Neuronal stem cell (in vitro differentiated cells): ENCODE measurements at regions not wholly inside any gene's neighbourhood (a gene's known extent, or its start where the extent isn't known, plus 50 kb on each side); places are given as distances from the start of the nearest gene placed in this dataset.
A peak's percentile ranks its signal among the peaks of the same experiment; 100 is the strongest.

Experiments used
- DNase-seq: peaks from one replicate; pipeline ENCODE4 v3.0.0-alpha.2; 2013; ENCODE audit warnings: low spot score
- H2AFZ ChIP-seq: one replicate; pipeline ENCODE4 v1.6.1; 2013; ENCODE audit warnings: mild to moderate bottlenecking, low read length, inconsistent platforms
- H2AK5ac ChIP-seq: 2 replicates; pipeline ENCODE4 v1.6.1; 2013; ENCODE audit warnings: low read depth, mild to moderate bottlenecking, inconsistent platforms, low read length, moderate library complexity, mixed read lengths
- H2BK120ac ChIP-seq: 2 replicates; pipeline ENCODE4 v1.6.1; 2013; ENCODE audit warnings: low read depth, mild to moderate bottlenecking, inconsistent platforms, low read length, moderate library complexity, mixed read lengths
- H2BK12ac ChIP-seq: one replicate; pipeline ENCODE4 v1.6.1; 2013; ENCODE audit warnings: low read length, inconsistent platforms
- H2BK15ac ChIP-seq: 2 replicates; pipeline ENCODE4 v1.6.1; 2013; ENCODE audit warnings: mild to moderate bottlenecking, low read length, inconsistent platforms, mixed read lengths
- H2BK5ac ChIP-seq: one replicate; pipeline ENCODE4 v1.6.1; 2013; ENCODE audit warnings: inconsistent platforms, mild to moderate bottlenecking, low read length, moderate library complexity
- H3K14ac ChIP-seq: one replicate; pipeline ENCODE4 v1.6.1; 2013; ENCODE audit warnings: low read length, inconsistent platforms
- H3K18ac ChIP-seq: 2 replicates; pipeline ENCODE4 v1.6.1; 2013; ENCODE audit warnings: low read length, inconsistent platforms
- H3K23ac ChIP-seq: 2 replicates; pipeline ENCODE4 v1.6.1; 2013; ENCODE audit warnings: low read depth, mild to moderate bottlenecking, mixed read lengths, low read length, inconsistent platforms; ENCODE audit not compliant: poor library complexity
- H3K27ac ChIP-seq: replicated peaks from 3 replicates; pipeline ENCODE4 v1.5.1; 2013; ENCODE audit warnings: low read length, inconsistent platforms
- H3K27me3 ChIP-seq, 3 experiments: 2 replicates each; pipeline ENCODE4 v1.6.1; 2013; ENCODE audit warnings: low read length in 3 of 3, mild to moderate bottlenecking in 2 of 3, inconsistent platforms in 1 of 3, low read depth in 1 of 3, mixed read lengths in 1 of 3, moderate library complexity in 1 of 3; ENCODE audit not compliant: control insufficient read depth in 3 of 3, insufficient read depth in 3 of 3
- H3K36me3 ChIP-seq, 2 donors: replicated peaks in 1 of 2; 2 replicates each; pipeline ENCODE4 v1.6.1; 2013; ENCODE audit warnings: low read length in 2 of 2; ENCODE audit not compliant: control insufficient read depth in 2 of 2, insufficient read depth in 2 of 2
- H3K4ac ChIP-seq: 2 replicates; pipeline ENCODE4 v1.6.1; 2013; ENCODE audit warnings: inconsistent platforms, mild to moderate bottlenecking, low read length, moderate library complexity
- H3K4me1 ChIP-seq, 2 donors: 1 replicate in 1 of 2; 2 replicates in 1 of 2; pipeline ENCODE4 v1.6.1; 2013; ENCODE audit warnings: low read length in 2 of 2, low read depth in 1 of 2; ENCODE audit not compliant: control insufficient read depth in 2 of 2, insufficient read depth in 1 of 2
- H3K4me2 ChIP-seq: one replicate; pipeline ENCODE4 v1.6.1; 2013; ENCODE audit warnings: mild to moderate bottlenecking, low read length, inconsistent platforms; ENCODE audit not compliant: insufficient read depth, poor library complexity, severe bottlenecking
- H3K4me3 ChIP-seq, 2 donors: 2 replicates each; pipeline ENCODE4 v1.5.1; 2013; ENCODE audit warnings: low read length in 2 of 2, mild to moderate bottlenecking in 2 of 2, inconsistent platforms in 1 of 2, moderate library complexity in 1 of 2
- H3K79me1 ChIP-seq: one replicate; pipeline ENCODE4 v1.6.1; 2013; ENCODE audit warnings: low read depth, mild to moderate bottlenecking, inconsistent platforms, low read length, moderate library complexity
- H3K9ac ChIP-seq: one replicate; pipeline ENCODE4 v1.6.1; 2013; ENCODE audit warnings: mild to moderate bottlenecking, low read depth, low read length, inconsistent platforms; ENCODE audit not compliant: poor library complexity
- H3K9me3 ChIP-seq, 2 donors: replicated peaks in 1 of 2; 2 replicates each; pipeline versions ENCODE3 to v1.6.1; 2013; ENCODE audit warnings: low read length in 2 of 2, mild to moderate bottlenecking in 2 of 2, inconsistent platforms in 1 of 2, low read depth in 1 of 2, mixed read lengths in 1 of 2, moderate library complexity in 1 of 2; ENCODE audit not compliant: control insufficient read depth in 2 of 2, insufficient read depth in 1 of 2
- H4K8ac ChIP-seq: one replicate; pipeline ENCODE4 v1.6.1; 2013; ENCODE audit warnings: low read depth, mild to moderate bottlenecking, inconsistent platforms, low read length, moderate library complexity
- H4K91ac ChIP-seq: one replicate; pipeline ENCODE4 v1.6.1; 2013; ENCODE audit warnings: low read length, low read depth, mild to moderate bottlenecking, inconsistent platforms; ENCODE audit not compliant: poor library complexity
- WGBS, 2 donors: extraction: QIAGEN DNeasy Blood & Tissue Kit; methylation state at CpG; one replicate each; pipeline ENCODE4 v1.1.7; 2013; ENCODE audit warnings: missing lambda C conversion rate in 2 of 2, mixed read lengths in 1 of 2; ENCODE audit not compliant: insufficient read length in 2 of 2, insufficient replicate concordance in 1 of 2; ENCODE audit errors: extremely low coverage in 2 of 2; 5-methylcytosine and 5-hydroxymethylcytosine counted together

DNA sequence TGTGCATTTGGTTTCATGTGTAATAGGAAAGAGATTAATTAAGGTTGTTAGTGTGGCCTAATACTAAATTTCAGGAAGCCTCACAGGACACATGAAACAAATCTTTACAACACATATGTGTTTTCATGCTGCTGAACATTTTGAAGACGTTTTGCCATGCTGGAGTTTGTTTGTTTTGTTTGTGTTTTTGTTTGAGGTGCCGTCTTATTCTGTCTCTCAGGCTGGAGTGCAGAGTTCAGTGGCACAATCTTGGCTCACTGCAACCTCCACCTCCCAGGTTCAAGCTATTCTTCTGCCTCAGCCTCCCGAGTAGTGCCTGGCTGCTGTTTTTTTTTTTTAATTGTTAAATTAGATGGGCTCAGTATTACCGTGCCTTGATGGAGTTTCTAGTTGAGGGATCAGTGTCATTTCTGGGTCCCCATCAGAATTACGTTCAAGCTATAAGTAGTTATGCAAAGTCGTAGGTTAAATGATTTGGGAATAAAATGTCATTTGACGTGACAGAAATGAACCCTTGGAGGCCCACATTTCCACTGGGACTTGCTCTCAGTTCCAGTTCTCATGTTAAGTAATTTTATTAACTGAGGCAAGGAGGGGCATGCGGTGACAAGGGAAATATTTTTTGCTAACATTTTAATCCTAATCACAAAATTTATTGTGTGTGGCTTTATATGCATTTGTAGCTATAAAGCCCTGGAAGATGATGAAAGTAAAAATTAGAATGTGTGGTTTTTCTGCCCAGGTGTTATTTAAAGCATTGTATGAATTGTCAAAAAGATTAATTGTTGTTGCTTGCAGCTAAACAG lies 196.9 kb downstream of the TM9SF2 start:
- Histone ChIP-seq H2AFZ (no peak overlapping the region), H3K27ac (no peak overlapping the region), H3K4me1 (peaks cover 8 to 11% of the 10 kb centered on the region in 2 donors), H4K8ac (no peak overlapping the region), H3K79me1 (peaks cover 3% of the 10 kb centered on the region), H2BK5ac (no peak overlapping the region), H2AK5ac (no peak overlapping the region), H2BK12ac (no peak overlapping the region), H3K36me3 (no peaks in the 10 kb centered on the region), H3K4ac (no peak overlapping the region), H4K91ac (no peak overlapping the region), H3K27me3 (no peaks in the 10 kb centered on the region), H3K14ac (no peak overlapping the region), H2BK15ac (no peak overlapping the region), H2BK120ac (no peak overlapping the region), H3K9ac (no peak overlapping the region), H3K18ac (no peak overlapping the region), H3K23ac (no peak overlapping the region), H3K9me3 (no peaks in the 10 kb centered on the region), H3K4me3 (no peak overlapping the region), H3K4me2 (no peak overlapping the region)
- no CpG with 5 or more reads among the region's 8 CpGs for WGBS, 2 donors
- DNase-seq, result no peak

- Histone ChIP-seq H3K27ac (no peak overlapping the region), H3K4me3 (no peak overlapping the region), H3K14ac (no peak overlapping the region), H3K36me3 (no peaks in the 10 kb centered on the region), H3K27me3 (no peaks in the 10 kb centered on the region), H2AFZ (no peak overlapping the region), H2BK15ac (no peak overlapping the region), H2BK12ac (no peak overlapping the region), H3K9ac (no peak overlapping the region), H3K18ac (no peak overlapping the region), H3K79me1 (peaks cover 3% of the 10 kb centered on the region), H3K4ac (no peak overlapping the region), H4K91ac (no peak overlapping the region), H3K23ac (no peak overlapping the region), H4K8ac (no peak overlapping the region), H3K9me3 (peaks cover 0 to 5% of the 10 kb centered on the region in 2 donors), H3K4me1 (peaks cover 10 to 19% of the 10 kb centered on the region in 2 donors), H3K4me2 (no peak overlapping the region), H2BK120ac (no peak overlapping the region), H2AK5ac (peak overlapping the region; percentile 82), H2BK5ac (no peak overlapping the region)
- no peak for DNase-seq
- WGBS, 2 donors, result no CpG with 5 or more reads among the region's 3 CpGs
Measured at GRCh38 chr13:99695857-99696256, 194.6 kb downstream of the TM9SF2 start.

DNA sequence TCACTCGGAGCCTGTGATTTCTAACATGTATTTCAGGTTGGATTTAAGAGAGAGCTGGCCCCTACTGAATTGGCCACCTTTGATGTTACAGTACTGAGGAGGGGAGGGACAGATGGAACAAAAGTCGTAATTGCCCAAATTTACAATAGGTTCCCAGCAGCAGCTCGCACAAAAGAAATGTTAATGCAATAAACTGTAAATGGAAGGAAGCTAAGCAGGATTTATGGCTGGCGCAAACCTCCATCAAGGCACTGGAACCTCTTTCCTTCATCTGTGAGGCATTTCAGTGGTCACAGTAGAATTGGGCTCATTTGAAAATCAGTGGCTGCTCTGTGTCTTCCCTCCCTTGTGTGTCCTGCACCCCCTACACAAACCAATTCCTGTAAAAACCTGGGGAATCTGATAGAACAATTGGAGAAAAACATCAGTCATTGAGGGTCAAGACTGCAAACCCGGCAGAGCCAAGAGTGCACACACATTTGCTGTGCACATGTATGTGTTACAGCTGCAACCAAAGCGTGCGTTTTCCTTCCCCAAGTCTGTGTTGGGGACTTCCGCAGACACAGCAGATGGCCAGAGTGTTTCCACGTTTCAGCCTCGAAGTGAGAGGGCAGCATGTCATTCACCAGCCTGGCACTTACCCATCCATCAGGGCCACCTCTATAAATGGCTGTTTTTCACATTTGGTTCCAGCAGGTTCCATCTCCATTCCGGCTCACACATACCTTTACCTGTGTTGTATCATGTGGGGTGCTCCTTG lies 192.8 kb downstream of the TM9SF2 start:
- H2BK15ac ChIP-seq, result no peak overlapping the region
- H4K8ac ChIP-seq, result no peak overlapping the region
- H3K9ac ChIP-seq, result no peak overlapping the region
- no peak overlapping the region for H4K91ac ChIP-seq
- no peak overlapping the region for H3K4ac ChIP-seq
- H2BK12ac ChIP-seq, result no peak overlapping the region
- H3K9me3 ChIP-seq, result peaks cover 0 to 5% of the 10 kb centered on the region in 2 donors
- no peak overlapping the region for H3K4me3 ChIP-seq
- no peak overlapping the region for H3K23ac ChIP-seq
- DNase-seq, result no peak
- H3K18ac ChIP-seq, result no peak overlapping the region
- no peak overlapping the region for H3K14ac ChIP-seq
- H2AFZ ChIP-seq, result no peak overlapping the region
- H2AK5ac ChIP-seq, result no peak overlapping the region
- H3K27ac ChIP-seq, result no peak overlapping the region
- H2BK5ac ChIP-seq, result no peak overlapping the region
- H3K4me1 ChIP-seq, result peaks cover 19 to 26% of the 10 kb centered on the region in 2 donors
- no peaks in the 10 kb centered on the region for H3K36me3 ChIP-seq
- no peak overlapping the region for H3K4me2 ChIP-seq
- WGBS, 2 donors, result no CpG with 5 or more reads among the region's 11 CpGs
- H3K79me1 ChIP-seq, result no peaks in the 10 kb centered on the region
- H3K27me3 ChIP-seq, result no peaks in the 10 kb centered on the region
- H2BK120ac ChIP-seq, result no peak overlapping the region

DNA sequence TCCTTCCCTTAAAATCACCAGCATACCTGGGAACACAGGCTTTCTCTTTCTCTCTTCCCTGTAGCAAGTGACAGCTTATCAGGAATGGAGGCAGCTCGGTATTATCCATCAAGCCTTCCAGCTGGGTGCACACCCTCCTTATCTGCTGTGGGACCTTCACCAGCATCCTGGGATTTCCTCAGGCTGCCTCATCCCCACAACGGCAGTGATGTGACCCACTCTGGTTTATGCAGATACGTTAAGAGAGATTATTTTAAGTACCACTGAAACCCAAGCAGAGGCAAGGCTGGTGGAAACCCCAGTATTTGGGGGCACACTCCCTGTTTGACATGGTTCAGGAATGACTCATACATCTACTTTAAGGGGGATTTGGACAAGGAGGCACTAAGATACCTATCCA lies 192.1 kb downstream of the TM9SF2 start:
- no peak overlapping the region for H2AFZ ChIP-seq
- no peak overlapping the region for H2BK15ac ChIP-seq
- WGBS, 2 donors, result no CpG with 5 or more reads among the region's 3 CpGs
- no peak for DNase-seq
- H3K4me1 ChIP-seq, result peaks cover 24 to 33% of the 10 kb centered on the region in 2 donors
- H3K27ac ChIP-seq, result no peak overlapping the region
- H3K4me3 ChIP-seq, result no peak overlapping the region
- no peaks in the 10 kb centered on the region for H3K36me3 ChIP-seq
- no peak overlapping the region for H2BK5ac ChIP-seq
- no peak overlapping the region for H4K91ac ChIP-seq
- no peak overlapping the region for H3K4ac ChIP-seq
- no peak overlapping the region for H2AK5ac ChIP-seq
- no peaks in the 10 kb centered on the region for H3K79me1 ChIP-seq
- H2BK120ac ChIP-seq, result no peak overlapping the region
- H3K18ac ChIP-seq, result peak overlapping the region; percentile 4
- H3K9me3 ChIP-seq, result peaks cover 0 to 5% of the 10 kb centered on the region in 2 donors
- H3K27me3 ChIP-seq, result no peaks in the 10 kb centered on the region
- no peak overlapping the region for H3K14ac ChIP-seq
- no peak overlapping the region for H3K9ac ChIP-seq
- H3K4me2 ChIP-seq, result no peak overlapping the region
- H4K8ac ChIP-seq, result no peak overlapping the region
- H3K23ac ChIP-seq, result no peak overlapping the region
- H2BK12ac ChIP-seq, result no peak overlapping the region
